GM18511 (cell line): ENCODE measurements at regions not wholly inside any gene's neighbourhood (a gene's known extent, or its start where the extent isn't known, plus 50 kb on each side); places are given as distances from the start of the nearest gene placed in this dataset.

Source experiments
- ATAC-seq: cut with Tn5 transposase; IDR thresholded peaks from one replicate; pipeline ENCODE4 v1.9.1; 2021; ENCODE audit warnings: mild to moderate bottlenecking, moderate library complexity; ENCODE audit not compliant: unreplicated experiment

DNA sequence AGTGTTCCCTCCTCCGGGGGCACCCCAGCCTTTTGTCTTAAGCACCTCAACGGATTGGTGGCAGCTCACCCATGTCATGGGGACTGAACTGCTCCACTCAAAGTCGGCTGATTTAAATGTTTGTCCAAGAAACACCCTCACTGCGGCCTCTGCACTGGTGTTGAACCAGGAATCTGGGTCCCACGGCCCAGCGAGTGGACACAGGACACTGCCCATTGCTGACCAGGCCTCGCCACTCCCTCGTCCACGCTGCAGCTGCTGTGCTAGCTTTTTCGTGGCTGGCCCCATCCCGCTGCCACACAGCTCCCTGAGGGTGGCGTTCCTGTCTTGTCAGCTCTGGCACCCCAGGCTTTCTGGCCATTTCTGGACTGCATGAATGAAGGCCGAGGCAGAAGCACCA is 646.2 kb downstream of the BRD1 start:
- no peak for ATAC-seq

DNA sequence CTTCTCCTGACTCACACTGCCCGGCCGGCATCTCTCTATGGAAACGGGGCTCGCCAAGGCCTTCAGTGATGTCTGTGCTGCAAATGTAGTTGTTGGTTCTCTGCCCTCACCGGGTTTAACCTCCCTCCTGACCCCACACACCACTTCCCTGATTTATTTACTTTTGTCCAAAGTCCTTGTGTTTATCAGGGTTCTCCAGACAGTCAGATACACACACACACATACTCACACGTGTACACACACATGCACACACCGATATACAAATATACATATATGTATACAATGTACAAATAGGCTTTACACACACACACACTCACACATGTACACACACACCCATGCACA is 647.0 kb downstream of the BRD1 start:
- ATAC-seq: no peak

DNA sequence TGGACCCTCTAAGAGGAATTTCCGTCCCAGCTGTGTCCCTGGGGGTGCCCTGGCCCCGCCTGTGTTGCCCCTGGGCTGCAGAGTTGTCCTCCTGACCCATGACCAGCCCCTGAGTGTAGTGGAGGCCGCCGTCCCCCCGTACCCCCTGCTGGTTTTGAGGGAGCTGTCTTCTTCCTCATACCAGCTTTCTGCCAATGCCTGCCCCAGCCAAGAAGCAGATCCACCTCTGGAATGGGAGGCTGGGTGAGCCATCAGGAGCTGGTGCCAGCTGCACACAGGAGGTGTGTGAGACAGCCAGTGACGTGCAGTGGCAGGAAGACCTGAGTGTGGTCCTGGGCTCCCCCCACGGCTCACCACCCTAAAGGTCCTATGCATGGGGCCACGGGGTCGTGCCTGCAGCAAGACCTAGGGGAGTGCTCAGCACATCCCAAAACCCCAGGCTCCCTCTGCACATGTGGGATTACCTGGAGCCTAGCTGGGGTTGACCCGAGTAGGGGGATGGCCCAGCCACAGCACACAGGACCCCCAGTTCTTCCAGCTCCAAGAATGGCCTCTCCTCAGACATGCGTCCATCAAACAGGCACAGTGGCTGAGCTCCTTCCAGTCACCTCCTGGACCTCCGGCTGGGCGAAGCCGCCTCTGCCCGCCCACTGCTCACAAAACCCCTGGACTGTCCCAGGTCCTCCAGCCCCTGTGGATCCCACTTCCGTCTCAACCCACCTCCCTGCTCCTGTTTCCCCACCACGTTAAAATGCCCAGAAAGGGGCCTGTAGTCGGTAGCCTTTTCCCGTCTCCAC is 647.6 kb downstream of the BRD1 start:
- ATAC-seq: no peak

DNA sequence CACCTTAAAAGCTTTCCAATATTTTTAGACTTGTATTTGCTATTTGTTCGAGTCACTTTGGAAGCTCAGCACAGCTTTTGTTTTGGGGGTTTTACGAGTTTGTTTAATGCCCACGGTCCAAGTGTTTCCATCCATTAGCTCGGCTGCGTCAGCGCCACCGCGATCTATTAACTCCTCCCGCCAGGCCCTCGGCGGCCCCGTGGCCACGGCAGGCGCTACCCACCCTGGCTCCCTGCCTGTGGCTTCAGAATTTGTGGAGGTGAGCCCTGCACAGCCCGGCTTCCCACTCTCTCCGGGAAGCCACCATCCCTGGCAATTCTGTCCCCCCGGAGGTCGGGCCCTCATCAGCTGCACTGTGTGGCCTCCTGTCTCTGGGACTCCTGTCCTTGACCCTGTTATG is 648.5 kb downstream of the BRD1 start:
- ATAC-seq: no peak

DNA sequence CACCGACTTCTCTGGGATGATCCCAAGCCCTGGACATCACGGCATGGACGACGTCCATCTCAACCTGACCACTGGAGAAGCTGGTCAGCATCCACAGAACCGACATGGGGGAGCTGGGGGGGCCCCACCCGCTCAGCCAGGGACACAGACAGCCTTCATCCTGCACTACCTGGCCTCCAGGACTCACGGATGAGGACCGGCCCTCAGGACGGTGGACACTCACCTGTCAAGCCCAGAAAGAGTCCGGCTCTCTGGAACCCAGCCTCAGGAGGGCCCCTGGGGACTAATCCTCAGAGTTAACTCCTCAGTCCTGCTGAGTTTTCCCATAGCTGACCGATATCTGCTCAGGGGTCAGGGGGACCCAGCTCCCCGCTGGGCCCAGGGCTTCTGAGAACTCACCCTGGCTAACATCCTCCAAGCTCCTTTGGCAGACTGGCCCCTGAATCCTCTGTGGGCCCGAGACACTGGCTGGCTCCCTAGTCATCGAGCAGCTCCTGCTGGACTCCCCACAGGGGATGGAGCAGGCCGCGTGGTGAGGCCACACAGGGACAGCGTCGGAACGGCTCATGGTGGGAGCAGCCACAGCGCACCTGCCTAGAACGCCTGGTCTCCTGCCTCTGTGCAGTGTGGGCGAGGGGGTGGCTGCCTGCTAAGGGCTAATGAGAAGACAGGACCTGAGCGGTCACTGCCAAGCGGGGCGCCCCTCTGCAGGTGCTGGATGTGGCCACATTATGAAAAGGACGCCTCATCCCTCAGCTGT is 649.2 kb downstream of the BRD1 start:
- ATAC-seq: no peak

DNA sequence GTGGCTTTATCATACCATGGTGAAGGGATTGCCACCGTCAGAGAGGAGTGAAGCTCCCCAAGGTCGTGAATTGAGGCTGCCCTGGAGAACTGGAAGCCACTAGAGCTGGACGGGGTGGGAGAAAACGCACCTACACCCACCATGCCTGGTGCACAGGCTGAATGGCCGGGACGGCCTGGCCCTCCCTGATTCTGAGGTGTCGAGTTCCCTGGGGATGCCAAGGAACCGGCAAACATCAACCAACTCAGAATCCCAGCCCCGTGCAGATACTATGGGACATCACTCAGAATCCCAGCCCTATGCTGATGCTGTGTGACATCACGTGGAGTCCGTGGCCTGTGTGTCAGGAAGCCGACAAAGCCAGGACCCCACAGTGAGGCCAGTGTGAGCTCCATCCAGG is 650.0 kb downstream of the BRD1 start:
- ATAC-seq: no peak

DNA sequence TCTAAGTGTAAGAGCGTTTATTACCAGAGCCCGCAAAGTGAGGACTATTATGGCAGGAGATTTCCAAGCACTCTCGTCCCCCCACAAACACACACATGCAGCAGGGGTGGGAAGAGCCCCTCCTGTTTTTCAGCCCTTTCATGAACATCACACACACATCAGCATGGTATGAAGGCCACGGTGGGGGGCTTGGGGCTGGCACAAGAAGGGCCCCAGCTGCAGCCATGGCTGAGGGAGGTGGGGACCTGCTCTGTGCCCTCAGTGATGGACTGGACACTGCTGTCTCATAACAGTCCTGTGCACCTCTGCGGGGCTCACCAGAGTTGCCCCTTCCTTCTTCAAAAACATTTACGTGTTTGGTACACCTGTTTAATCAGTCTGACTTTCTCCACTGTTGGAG is 650.7 kb downstream of the BRD1 start:
- ATAC-seq: no peak

DNA sequence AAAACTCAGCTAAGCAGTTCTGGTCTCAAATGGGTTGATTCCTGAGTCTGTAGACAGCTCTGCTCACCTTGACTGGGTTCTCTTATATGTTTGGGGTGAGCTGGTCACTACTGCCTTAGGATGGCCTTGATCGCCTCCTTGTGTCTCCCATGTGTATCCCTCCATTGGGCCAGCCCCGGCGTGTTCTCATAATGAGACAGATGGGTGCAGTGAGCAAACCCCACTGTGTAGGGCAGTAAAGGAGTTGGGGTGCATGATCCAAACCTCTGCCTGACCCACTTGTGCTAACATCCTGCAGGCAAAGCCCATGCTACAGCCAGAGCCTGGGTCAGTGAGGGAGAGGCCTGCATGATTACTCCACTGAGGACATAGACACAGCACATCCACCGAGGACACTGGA is 657.6 kb downstream of the BRD1 start:
- ATAC-seq: no peak

DNA sequence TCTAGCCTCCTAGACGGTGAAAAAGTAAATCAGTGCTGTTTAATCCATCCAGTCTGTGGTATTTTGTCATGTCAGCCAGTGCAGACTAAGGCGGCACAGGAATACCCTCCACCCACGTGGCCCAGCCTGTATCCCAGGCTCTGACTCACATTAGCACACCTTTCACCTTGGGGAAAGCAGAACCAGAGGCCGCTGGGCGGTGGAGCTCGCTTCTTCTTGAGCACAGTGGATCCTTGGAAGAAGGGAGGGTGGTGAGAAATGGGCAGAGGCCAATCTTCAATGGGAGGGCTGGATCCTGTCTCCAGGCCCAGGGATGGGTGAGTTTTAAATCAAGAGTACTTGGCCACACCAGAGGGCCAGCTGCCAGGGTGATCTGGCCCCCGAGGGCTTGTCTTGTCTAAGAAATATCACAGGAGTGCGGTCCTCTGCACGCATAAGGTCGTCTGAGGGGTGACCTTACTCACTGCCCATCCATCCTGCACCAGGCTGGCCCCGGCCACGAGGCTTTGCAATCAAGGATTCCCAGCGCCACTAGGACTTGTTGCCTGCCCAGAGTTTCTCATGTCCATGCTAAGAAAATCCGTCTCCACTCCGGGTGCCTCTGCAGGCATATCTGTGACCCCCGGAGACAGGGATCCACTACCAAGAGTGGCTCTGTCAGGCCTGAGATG is 658.5 kb downstream of the BRD1 start:
- ATAC-seq: no peak

DNA sequence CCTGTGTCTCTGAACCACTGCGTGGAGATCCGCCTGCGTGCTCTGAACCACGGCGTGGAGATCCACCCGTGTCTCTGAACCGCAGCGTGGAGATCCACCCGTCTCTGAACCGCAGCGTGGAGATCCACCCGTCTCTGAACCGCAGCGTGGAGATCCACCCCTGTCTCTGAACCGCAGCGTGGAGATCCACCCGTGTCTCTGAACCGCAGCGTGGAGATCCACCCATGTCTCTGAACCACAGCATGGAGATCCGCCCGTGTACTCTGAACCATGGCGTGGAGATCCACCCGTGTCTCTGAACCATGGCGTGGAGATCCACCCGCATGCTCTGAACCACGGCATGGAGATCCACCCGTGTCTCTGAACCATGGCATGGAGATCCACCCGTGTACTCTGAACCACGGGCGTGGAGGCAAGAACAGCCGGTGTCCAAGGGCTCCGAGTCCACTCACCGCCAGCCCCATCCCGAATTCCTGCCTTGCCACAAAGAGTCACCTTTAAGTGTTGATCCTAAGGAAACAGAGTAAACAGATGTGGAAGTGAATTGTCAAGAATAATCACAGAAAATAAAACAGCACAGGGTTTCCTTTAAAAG is 659.4 kb downstream of the BRD1 start:
- no peak for ATAC-seq

DNA sequence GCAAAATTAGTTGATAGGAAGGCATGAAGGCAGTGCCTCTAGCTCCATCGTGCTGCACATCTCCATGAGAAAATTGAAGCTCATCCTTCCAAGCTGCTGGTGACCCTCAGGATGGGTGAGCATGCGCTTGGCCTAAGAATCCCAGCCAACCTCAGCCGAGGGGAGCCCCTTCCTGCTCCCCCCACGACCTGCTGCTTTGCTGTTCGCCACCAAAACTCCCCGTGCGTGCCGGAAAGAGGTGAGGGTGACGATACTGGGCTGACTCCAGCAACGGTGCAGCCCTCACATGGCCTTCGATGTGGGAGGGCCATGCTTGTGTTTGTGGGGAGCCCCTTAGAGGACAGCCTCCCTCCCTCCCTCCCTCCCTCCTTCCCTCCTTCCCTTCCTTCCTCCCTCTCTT is 660.9 kb downstream of the BRD1 start:
- ATAC-seq: no peak

DNA sequence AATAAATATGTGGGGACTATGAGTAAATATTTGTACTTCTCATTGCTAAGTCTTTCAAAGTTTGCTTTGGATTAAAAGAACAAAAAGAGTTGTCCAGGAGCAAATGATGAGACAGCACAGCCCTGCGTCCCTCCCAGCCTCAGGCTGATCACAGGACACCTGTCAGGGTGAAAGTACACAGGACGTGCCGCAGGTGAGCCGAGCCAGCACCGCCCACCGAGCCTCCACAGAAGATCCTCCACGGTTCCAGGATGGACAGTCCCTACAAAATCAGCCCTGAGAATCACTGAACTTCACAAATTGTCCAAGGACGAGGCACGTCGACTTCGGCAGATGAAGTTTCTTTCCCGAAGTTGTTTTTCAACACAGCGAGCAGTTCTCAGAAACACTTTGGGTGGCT is 661.5 kb downstream of the BRD1 start:
- no peak for ATAC-seq

DNA sequence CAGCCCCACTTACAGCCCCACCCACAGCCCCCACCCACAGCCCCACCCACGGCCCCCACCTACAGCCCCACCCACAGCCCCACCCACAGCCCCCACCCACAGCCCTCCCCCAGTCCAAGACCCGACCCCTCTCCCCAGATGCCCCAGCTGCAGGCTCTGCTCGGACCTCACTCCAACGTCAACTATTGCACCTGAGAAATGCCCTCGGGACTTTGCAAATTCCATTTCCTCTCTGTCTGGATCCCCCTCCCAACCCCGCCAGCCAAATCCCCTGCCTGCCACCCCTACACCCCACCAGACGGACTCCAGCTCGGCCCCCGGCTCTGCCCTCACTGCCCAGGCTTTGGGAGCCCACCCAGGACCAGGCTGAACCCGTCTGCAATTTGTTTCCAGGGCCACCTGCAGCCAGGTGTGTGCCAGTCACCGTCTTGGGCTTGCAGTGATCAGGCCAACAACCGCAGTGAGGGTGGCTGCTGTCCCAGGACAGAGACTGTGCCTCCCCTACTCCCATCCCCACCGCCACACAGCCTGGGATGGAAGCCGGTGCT is 662.8 kb downstream of the BRD1 start:
- ATAC-seq: no peak

DNA sequence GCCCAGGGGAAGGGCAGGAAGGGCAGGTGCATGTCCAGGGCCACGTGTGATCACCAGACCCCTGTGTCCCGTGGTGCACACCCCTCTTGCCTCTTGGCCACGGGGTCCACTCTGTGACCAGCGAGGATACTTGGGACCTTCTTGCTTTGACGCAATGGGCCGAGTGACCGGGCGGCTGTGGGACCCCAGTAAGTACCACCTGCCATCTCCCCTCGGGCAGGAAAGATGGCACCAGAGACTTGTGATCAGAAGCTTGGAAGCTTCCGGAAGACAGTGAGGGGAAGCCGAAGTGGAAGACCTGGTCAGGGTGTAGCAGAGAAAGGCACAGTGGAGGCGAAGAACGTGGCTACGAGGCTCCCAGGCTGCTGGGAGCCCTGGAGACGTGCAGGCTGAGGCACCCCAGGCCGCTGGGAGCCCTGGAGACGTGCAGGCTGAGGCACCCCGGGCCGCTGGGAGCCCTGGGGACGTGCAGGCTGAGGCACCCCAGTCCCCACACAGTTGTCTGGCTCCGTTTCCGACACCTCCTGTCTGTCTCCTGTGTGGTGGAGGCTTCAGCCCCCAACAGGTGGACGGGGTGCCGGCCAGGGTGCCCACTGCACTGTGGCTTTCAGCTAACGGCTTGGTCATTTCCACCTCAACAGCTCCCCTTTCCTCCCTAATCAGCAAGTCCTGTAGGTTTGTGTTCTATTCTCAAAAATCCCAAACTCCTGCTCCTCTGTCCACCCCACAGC is 663.5 kb downstream of the BRD1 start:
- ATAC-seq: no peak

DNA sequence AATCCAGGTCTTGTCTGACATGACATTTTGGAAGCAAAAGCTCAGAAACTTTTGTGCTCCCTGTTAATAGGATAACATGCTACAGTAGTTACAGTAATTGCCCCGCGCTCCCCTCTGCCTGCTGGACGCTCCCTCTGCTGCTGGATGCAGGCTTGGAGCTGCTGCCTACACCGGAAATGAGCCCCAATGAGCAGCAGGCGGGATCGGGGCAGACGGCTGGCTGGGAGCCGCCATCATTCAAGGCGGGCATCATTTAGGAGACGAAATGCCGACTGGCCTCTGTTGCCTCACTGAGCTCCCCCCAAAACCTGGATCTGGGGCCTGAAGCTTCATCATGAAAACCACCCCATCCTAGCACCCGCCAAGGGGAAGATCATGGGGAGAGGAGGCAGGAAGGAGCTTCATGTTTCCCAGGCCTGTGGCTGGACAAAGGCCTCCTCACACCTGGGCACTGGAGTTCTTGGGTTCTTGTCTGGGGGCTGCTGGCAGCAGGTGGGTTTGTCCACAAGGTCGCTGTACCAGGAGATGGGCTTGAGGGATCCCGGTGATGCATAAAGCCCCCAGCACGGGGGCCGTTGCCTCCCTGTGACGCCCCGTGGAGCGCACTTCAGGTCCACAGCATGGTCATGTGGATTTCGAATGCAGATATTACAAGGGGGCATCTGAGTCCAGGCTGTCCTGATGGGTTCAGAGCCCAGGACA is 664.3 kb downstream of the BRD1 start:
- no peak for ATAC-seq

DNA sequence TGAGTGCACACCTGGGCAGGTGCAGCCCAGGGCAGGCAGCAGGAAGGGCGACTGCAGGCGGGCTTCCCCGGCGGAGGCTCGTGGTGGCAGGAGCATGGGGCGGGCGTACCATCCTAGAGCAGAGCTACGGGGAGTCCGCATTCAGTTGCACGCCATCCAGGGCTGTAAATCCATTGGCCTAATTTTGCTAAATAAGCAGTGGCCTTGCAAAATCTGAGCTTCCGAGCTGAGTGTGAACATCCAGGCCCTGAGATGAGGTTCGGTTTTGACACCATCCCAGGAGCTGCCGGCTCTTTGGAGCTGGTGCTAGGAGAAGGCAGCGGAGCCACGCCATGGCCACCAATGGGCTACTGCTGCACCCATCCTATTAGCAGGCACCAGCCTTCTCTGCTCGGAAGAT is 664.8 kb downstream of the BRD1 start:
- ATAC-seq: no peak

DNA sequence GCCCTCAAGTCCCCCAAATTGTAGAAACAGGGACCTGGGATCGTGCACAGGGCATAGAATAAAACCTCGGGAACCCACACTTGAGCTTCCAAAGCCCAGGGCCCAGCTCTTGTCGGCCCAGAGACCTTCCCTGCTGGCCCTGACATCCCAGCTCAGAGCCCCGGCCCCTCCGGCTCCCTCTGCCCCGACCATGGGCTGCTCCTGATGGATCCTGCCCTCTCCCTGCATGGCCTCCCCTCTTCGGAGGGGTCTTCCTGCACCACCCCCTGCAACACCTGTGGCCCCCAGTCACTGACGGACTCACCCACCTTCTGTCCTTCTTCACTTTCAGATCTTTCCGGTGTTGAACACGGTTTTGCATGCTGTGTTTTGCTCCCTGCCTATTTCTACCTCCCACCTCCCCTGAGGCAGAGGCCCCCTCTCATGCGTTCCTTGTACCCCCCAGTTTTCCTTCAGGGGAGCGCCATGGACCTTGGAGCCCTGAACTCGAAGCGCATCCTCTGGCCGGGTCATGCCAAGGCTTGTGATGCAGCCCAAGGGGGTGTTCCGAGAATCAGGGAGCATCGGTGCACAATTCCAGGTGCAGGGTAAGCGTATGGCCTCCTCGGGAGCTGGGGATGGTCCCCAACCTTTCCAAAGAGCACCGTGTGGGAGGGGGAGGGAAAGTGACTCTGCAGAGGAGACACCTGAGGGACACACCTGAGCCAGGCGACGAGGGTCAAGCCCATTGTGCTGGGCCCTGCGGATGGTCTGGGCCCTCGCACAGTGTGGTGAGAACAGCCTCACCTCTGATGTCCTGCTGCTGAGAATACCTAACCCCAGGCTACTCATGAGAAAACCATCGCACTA is 666.4 kb downstream of the BRD1 start:
- ATAC-seq: no peak

DNA sequence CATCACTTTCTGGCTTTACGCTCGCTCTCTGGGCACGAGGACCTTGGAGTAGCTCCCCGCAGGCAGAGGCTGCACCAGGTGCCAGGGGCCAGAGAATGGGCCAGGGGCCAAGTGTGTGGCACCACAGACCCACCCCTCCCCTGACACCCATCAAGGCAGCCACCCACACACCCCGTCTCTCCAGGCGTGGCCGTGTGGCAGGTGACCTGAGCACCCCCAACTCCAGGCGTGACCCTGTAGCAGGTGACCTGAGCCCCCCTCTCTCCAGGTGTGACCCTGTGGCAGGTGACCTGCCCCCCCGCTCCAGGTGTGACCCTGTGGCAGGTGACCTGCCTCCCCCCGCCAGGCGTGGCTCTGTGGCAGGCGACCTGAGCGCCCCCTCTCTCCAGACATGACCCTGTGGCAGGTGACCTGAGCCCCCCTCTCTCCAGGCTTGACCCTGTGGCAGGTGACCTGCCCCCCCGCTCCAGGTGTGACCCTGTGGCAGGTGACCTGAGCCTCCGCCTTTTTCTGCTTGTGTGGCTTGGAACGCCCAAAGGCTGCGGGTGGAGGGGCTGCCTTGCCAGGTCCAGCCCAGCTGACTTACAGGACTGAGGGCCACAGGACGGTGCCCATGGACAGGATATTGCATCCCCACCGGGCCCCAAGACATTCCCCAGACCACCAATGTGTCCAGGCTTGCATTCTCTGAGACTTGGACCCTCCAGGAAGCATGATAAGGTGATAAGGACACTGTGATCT is 667.2 kb downstream of the BRD1 start:
- no peak for ATAC-seq

DNA sequence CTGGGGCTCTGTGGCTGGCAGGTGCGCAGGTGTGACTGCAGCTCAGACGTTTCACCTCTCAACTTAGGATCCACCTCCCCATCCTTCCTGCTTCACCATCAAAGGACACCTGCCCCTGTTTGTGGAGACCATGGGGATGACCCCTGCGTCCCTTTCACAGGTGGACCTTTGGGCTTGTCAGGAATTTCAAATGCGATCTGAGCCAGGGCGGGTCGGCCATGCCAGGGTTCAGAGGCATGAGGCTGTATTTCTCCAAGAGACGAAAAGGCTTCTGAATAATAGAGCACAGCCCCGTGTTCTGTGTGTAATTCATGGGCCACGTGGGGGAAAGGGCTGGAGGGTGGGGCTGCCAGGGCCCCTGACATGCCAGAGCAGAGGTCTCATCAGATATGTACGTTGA is 668.0 kb downstream of the BRD1 start:
- no peak for ATAC-seq
